ENCODE measurements at regions not wholly inside any gene's neighbourhood (a gene's known extent, or its start where the extent isn't known, plus 50 kb on each side); places are given as distances from the start of the nearest gene placed in this dataset.
A peak's percentile ranks its signal among the peaks of the same experiment; 100 is the strongest.
"Not testable (repeated sequence)": the region's sequence is repeated elsewhere in the genome, so short reads cannot be mapped to it uniquely, and the experiment has no call there.

- DNase-seq = no peak
These were observed 306.5 kb upstream of the TECRL start for GRCh38 chr4:64715741-64716140.

GRCh38 chr4:64713256-64713840 is 304.1 kb upstream of the TECRL start:
- peak; percentile 3 for DNase-seq

GRCh38 chr4:64712590-64712989 is 303.3 kb upstream of the TECRL start:
- no peak for DNase-seq

- DNase-seq = no peak
These were observed 296.7 kb upstream of the TECRL start for GRCh38 chr4:64705989-64706388.

- DNase-seq = no peak
These were observed 288.9 kb upstream of the TECRL start for GRCh38 chr4:64698171-64698570.

GRCh38 chr4:64682946-64683345 is 273.7 kb upstream of the TECRL start:
- no peak for DNase-seq

GRCh38 chr4:64682481-64682880 is 273.2 kb upstream of the TECRL start:
- no peak for DNase-seq

- DNase-seq = not testable (repeated sequence)
These were observed 263.9 kb upstream of the TECRL start for GRCh38 chr4:64673121-64673520.

GRCh38 chr4:64670647-64671046 is 261.4 kb upstream of the TECRL start:
- no peak for DNase-seq

- no peak for DNase-seq
These were observed 234.6 kb upstream of the TECRL start for GRCh38 chr4:64643841-64644240.

GRCh38 chr4:64642936-64643335 is 233.7 kb upstream of the TECRL start:
- DNase-seq = no peak

- DNase-seq = not testable (repeated sequence)
These were observed 231.2 kb upstream of the TECRL start for GRCh38 chr4:64640402-64640801.

GRCh38 chr4:64625438-64625837 is 216.2 kb upstream of the TECRL start:
- no peak for DNase-seq

GRCh38 chr4:64617800-64618199 is 208.6 kb upstream of the TECRL start:
- DNase-seq = peak; percentile 1

GRCh38 chr4:64614276-64614675 is 205.0 kb upstream of the TECRL start:
- DNase-seq = no peak

- DNase-seq = no peak
These were observed 203.8 kb upstream of the TECRL start for GRCh38 chr4:64613046-64613445.

- no peak for DNase-seq
These were observed 188.8 kb upstream of the TECRL start for GRCh38 chr4:64598066-64598465.

GRCh38 chr4:64594723-64595122 is 185.5 kb upstream of the TECRL start:
- no peak for DNase-seq

GRCh38 chr4:64588507-64588906 is 179.3 kb upstream of the TECRL start:
- DNase-seq = no peak

GRCh38 chr4:64584981-64585557 is 175.8 kb upstream of the TECRL start:
- DNase-seq = peak; percentile 0

- DNase-seq = no peak
These were observed 174.9 kb upstream of the TECRL start for GRCh38 chr4:64584125-64584524.

GRCh38 chr4:64582492-64582891 is 173.2 kb upstream of the TECRL start:
- DNase-seq = no peak

- DNase-seq = no peak
These were observed 172.2 kb upstream of the TECRL start for GRCh38 chr4:64581422-64581821.

GRCh38 chr4:64564126-64564525 is 154.9 kb upstream of the TECRL start:
- no peak for DNase-seq

GRCh38 chr4:64559571-64559970 is 150.3 kb upstream of the TECRL start:
- DNase-seq = no peak

Measured in NCI-H2081 treated with DMSO at 0.1 percent for 48 hours (cell line).